ENCODE measurements at regions not wholly inside any gene's neighbourhood (a gene's known extent, or its start where the extent isn't known, plus 50 kb on each side); places are given as distances from the start of the nearest gene placed in this dataset.

- no peak for DNase-seq (ENCODE audit: low read depth)
- in situ Hi-C loops (cut with HindIII; ENCODE audit: low pct_unique_long_range_greater_than_20kb, low sequenced_read_pairs), result no loop called here
These were observed 670.5 kb upstream of the SALL1 start for GRCh38 chr16:51821527-51821926.

DNA sequence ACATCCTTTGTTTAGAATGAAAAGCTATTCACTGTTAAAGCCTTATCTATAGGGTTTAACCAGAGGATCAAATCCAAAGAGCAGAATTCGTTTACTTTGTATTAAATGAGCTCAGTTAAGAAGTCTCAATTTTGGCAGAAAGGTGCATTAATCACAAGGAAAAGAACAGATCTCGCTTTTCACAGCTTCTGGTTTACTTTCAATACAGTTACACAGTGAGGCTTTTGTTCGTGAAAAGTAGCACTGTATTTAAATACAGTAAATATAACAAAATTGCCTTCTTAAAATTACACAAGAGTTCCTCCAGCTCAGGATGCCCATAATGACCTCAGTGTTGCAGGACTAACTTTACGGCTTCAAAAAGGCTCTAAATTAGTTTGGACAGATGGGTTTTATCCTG is 669.1 kb upstream of the SALL1 start:
- no peak for DNase-seq (ENCODE audit: low read depth)
- in situ Hi-C loops (cut with HindIII; ENCODE audit: low pct_unique_long_range_greater_than_20kb, low sequenced_read_pairs), result no loop called here

DNA sequence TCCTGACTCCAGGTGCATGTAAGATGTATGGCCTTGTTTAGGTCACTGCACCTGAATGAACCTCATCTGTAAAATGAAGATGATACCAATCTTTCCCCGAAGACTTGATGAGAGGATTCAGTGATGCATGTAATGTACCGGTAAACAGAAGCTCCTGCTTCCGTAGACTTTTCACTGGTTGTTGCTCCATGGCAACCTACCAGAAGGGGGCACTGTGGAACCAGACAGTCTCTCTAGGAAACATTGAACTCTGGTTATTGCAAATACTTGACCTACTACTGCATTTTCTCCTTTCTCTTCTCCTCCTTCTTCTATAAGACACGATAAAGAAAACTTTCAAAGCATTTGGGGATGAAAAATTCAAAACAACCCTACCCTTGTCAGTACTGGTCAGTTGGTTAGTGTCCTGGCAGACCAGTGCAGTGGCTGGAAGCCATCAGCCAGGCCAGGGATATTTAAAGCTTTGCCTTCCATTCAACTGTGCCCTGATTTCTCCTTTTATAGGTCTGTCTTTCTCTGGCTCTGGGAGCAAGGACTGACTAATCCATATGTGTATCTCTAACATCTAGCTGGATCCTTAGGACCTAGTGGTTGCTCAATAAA is 667.4 kb upstream of the SALL1 start:
- peak; percentile 31 for DNase-seq (ENCODE audit: low read depth)
- in situ Hi-C loops (cut with HindIII; ENCODE audit: low pct_unique_long_range_greater_than_20kb, low sequenced_read_pairs), result no loop called here

DNA sequence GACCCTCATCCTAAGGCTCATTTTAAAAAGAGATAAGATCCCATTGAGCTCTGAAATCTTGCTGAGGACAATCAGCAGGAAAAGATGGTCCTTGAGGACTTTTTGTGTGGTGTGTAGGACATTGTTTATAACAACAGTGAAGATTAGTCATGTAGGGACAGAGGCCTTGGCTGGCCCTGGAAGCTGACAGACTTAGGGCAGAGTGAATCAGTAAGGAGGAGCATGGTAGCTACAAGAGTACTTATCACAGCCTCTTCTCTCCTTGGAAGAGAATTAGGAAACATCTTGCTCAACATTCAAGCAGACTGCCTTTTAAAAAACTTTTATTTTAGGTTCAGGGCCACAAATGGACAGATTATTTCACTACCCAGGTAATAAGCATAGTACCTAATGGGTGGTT is 665.9 kb upstream of the SALL1 start:
- DNase-seq (ENCODE audit: low read depth), result no peak
- in situ Hi-C loops (cut with HindIII; ENCODE audit: low pct_unique_long_range_greater_than_20kb, low sequenced_read_pairs), result no loop called here

- DNase-seq (ENCODE audit: low read depth), result no peak
- in situ Hi-C loops (cut with HindIII; ENCODE audit: low pct_unique_long_range_greater_than_20kb, low sequenced_read_pairs), result no loop called here
These were observed 664.5 kb upstream of the SALL1 start for GRCh38 chr16:51815523-51815922.

- in situ Hi-C loops (cut with HindIII; ENCODE audit: low pct_unique_long_range_greater_than_20kb, low sequenced_read_pairs), result no loop called here
- DNase-seq (ENCODE audit: low read depth), result no peak
These were observed 663.5 kb upstream of the SALL1 start for GRCh38 chr16:51814617-51815016.

GRCh38 chr16:51813609-51814008 is 662.5 kb upstream of the SALL1 start:
- no peak for DNase-seq (ENCODE audit: low read depth)
- in situ Hi-C loops (cut with HindIII; ENCODE audit: low pct_unique_long_range_greater_than_20kb, low sequenced_read_pairs), result no loop called here

DNA sequence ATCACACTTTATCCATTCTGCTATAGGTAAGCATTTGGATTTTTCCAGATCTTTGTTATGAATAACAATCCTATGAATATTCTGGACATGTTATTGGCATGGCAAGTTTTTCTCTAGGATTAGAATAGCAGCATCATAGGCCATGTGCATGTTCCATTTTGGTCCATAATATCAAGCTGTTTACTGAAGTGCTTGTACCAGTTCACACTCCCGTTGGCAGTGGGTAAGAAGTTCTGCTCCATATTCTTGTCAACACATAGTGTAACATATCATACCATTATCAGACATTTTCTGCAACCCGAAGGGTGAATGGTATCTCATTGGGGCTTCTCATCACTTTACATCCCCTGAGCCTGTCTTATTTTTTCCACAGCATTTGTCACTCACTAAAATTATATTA is 661.9 kb upstream of the SALL1 start:
- no peak for DNase-seq (ENCODE audit: low read depth)
- in situ Hi-C loops (cut with HindIII; ENCODE audit: low pct_unique_long_range_greater_than_20kb, low sequenced_read_pairs), result no loop called here

DNA sequence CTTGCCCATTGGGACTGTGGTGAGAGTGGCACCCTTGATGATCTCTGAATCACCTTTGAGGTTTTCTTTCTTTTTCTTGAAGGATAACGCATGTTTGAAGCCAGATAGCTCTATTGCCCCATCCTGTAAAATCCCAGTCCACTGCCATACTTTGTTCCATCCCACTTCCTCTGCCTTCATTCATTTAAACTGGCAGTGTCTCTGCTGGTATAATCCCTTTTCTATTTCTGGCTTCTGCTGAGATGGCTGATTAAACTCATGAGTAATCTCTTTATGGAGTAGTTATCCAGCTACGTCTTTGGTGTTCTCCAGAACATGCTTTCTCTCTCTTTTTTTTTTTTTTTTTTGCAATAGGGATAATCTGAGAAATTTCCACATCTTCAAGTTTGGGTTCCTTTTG is 656.5 kb upstream of the SALL1 start:
- DNase-seq (ENCODE audit: low read depth), result no peak
- in situ Hi-C loops (cut with HindIII; ENCODE audit: low pct_unique_long_range_greater_than_20kb, low sequenced_read_pairs), result no loop called here

DNA sequence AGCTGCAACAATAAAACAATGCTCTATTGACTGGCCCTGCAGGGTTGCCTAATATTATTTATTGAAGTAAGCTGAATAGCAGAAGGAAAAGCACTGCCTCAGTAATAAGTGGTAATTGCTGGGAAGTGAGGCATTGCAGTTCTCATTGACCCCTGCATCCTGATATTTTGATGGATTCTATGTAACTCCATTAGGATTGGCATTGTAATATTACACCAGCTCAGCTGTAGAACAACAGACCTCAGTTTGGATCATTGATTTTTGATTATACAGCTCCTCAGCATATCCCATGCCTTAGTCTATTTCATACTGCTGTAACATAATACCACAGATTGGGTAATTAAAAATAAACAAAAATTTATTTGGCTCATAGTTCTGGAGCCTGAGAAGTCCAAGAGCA is 650.6 kb upstream of the SALL1 start:
- no peak for DNase-seq (ENCODE audit: low read depth)
- in situ Hi-C loops (cut with HindIII; ENCODE audit: low pct_unique_long_range_greater_than_20kb, low sequenced_read_pairs), result no loop called here

DNA sequence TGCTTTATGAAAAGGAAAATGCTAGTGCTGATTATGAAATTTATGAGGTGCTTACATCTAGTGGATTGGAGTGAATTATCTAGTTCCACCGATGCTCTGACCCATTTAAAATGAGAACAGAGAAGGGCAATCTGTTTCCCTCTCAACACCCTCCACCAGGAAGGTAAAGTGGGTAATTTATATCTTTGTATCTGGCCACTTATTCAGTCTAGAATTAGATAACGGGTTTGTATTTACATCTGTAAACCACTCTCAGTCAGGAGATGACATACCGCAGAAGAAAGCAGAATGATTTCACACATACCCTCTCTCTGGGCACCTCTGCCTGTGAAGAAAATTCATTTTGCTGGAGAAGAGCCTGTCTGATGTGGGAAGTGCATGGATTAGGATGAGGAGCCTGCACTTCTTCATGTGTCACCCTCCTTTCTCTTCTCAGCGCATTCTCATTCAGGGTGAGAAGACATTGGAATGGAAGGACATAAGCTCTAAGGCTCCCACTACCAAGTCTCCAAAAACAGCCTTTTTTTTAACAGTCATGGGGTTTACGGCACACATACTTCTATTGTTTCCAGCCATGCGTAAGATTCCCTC is 646.7 kb upstream of the SALL1 start:
- in situ Hi-C loops (cut with HindIII; ENCODE audit: low pct_unique_long_range_greater_than_20kb, low sequenced_read_pairs), result no loop called here
- DNase-seq (ENCODE audit: low read depth), result no peak

DNA sequence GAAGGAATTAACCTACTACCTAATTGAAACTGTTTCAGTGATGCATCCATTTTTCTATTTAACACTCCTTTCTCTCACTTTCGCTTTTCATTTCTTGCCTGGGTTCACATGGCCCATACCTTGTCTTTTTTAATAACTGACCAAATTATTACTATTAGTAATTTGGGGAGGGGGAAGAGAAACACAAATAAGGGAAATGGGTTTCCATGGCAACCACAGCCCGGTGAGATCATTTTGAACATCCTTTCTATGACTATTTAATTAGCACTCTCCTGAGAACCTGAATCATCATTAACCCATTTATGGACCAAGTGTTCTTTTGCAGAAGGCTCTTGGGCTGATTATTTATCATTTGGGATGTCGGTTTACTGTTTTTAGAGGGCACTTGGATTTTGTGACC is 628.2 kb upstream of the SALL1 start:
- DNase-seq (ENCODE audit: low read depth), result no peak
- in situ Hi-C loops (cut with HindIII; ENCODE audit: low pct_unique_long_range_greater_than_20kb, low sequenced_read_pairs), result no loop called here

DNA sequence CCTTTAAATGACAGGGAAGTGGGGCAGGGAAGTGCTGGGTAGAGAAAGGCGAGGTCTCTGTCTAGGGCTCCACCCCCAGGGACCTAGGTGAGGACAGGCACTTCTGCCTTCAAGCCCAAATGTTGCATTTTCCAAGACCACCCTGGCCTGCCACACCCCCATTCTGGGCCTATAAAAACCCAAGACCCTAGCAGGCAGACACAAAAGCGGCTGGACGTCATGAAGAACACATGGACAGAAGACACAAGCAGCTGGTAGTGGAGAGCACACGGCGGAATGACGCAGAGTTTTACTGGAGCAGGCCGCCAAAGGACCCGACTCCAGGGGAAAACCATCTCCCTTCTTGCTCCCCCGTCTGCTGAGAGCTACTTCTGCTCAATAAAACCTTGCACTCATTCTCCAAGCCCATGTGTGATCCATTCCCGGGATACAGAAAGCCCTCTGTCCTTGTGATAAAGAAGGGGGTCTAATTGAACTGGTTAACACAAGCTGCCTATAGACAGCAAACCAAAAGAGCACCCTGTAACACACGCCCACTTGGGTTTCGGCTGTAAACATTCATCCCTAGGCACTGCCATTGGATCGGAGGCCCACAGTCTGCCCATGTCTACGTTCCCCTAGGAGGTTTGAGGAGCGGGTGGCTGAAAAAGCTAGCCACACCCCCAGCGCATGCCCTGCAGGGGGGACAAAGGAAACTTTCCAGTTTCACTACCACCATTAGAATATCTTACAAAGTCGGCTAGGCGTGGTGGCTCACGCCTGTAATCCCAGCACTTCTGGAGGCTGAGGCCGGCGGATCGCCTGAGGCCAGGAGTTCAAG is 622.2 kb upstream of the SALL1 start:
- in situ Hi-C loops (cut with HindIII; ENCODE audit: low pct_unique_long_range_greater_than_20kb, low sequenced_read_pairs), result no loop called here
- DNase-seq (ENCODE audit: low read depth), result no peak

DNA sequence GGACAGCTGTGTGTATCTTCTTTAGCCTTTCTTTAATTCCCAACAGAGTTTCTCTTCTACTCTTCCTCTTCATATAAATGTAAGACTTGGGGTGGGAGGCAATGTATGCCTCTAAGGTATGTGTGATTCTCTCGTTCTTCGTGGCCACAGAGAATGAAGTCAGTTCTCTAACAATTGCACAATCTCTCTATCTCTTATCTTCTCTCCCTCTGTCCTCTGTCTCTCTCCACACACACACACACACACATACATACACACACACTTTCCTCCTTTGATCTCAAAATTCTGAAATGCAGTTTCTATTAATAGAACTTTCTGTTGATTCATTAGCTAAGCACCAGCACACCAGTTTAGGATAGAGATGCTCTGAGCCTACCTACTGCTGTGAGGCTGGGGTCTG is 615.7 kb upstream of the SALL1 start:
- no peak for DNase-seq (ENCODE audit: low read depth)
- in situ Hi-C loops (cut with HindIII; ENCODE audit: low pct_unique_long_range_greater_than_20kb, low sequenced_read_pairs), result no loop called here

DNA sequence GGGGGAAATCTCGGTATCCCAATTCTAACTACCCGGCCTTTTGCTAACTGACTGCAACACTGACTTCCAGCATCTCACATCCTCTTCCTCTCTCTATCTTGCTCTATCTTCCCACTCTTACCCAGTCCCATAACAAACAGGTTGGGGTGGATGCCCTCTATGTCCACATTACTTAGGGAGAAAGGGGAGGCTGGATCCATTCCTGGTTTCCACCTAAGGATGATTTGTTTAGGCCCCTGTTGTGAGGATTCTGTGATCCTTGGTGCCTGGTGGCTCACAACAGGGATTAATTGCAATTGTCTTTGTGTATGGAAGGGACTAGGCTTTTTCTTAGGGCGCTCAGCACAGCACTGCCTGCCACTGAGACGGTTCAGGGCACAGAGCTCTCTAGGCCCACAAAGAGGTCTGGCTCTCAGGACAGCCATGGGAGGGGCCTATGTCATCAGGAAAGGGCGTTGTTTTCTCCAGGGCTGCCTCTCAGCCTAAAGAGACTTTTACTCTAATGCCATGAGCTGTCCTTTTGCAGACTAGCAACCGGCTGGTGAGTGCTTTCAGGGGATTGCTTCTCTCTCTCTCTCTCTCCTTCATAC is 612.1 kb upstream of the SALL1 start:
- in situ Hi-C loops (cut with HindIII; ENCODE audit: low pct_unique_long_range_greater_than_20kb, low sequenced_read_pairs), result no loop called here
- DNase-seq (ENCODE audit: low read depth), result no peak

DNA sequence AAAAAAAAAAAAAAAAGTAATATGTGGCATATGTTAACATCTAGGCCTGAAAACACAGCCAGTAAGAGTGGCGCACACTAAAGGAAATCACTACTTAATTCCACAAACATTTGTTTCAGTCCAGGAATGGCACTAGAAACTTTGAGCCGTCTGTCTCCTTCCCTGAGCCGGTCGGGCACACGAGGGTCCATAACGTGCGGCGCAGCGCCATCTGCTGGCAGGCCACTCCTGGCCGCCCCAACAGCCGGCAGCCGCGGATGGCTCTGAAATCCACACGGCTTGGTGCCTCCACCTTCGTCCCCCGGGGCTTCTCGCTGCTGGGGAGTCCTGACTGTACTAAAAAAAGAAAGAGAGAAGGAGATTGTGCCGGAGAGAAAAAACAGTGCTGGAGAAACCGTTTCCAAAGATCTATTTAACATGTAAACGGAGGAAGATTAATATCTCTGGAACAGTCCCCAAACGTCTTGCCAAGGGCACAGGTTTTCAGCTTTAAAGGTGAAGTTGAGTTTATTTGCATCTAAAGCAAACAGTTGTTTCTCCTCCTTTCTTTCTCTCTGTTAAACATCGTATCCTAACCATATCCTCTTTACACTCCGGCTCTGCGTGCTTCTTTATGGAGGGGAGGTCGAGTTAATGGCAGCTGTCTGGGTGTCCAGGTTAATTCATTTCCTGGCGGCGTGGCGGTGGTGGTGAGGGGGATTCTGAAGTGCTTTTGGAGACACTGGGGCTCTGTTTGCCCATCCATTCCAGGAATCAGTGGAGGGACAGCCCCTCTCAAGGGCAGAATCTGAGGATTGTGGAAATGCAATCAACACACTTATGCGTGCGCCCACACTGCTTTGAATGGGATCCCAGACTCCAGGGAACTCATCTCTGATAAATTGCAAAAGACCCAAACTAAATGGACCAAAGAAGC is 611.3 kb upstream of the SALL1 start:
- DNase-seq (ENCODE audit: low read depth), result peak; percentile 61
- in situ Hi-C loops (cut with HindIII; ENCODE audit: low pct_unique_long_range_greater_than_20kb, low sequenced_read_pairs), result no loop called here

DNA sequence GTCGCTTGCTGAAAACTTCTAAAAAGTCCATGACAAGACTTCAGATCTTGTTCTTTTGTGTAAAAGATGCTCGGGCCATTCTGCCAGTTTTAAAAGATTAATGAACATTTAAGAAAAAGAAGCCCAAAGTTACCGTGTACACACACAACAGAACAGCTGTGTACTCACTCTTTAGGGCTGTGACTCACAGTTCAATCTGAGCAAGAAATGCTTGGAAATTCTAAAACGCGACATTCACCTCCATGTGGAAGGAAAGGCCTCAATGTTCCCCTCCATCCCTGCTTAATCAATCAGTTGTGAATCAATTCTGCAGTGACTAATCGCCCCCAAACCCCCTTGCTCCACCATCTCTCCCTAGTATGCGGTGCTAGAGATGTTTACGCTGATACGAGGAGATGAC is 609.9 kb upstream of the SALL1 start:
- in situ Hi-C loops (cut with HindIII; ENCODE audit: low pct_unique_long_range_greater_than_20kb, low sequenced_read_pairs), result no loop called here
- no peak for DNase-seq (ENCODE audit: low read depth)

GRCh38 chr16:51759999-51760398 is 608.9 kb upstream of the SALL1 start:
- in situ Hi-C loops (cut with HindIII; ENCODE audit: low pct_unique_long_range_greater_than_20kb, low sequenced_read_pairs), result no loop called here
- no peak for DNase-seq (ENCODE audit: low read depth)
